ENCODE measurements at regions not wholly inside any gene's neighbourhood (a gene's known extent, or its start where the extent isn't known, plus 50 kb on each side); places are given as distances from the start of the nearest gene placed in this dataset.

DNA sequence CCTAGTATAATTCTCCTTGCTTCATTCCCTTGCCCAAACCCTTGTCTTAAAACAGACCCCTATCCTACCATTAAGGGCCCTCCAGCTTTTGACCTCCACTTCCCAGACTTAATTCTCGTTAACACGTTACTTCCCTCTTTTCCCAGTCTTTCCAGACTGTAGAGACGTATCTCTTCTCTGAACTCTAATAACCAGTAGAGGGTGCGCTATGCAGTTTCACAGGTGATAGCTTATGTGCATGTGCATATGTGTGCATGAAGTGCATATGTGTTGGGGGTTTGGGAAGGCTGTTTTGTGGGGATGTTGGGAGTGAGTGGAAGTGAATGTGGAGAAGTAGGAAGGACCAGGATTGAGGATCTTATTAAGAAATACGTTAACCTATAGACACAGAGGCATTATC lies 78.1 kb upstream of the CCDC190 start:
- ATAC-seq: no peak
- intact Hi-C loops (cut with DNase I): no loop called here

GRCh38 chr1:162937716-162938395 lies 76.9 kb upstream of the CCDC190 start:
- no peak for DNase-seq
- no peak overlapping the region for H3K4me3 ChIP-seq
- H3K4me1 ChIP-seq: peaks cover 0 to 2% (median 0%) of the 10 kb centered on the region in 12 donors
- intact Hi-C loops (cut with DNase I): no loop called here
- no peak for TF ChIP-seq POLR2A (IDR thresholded peaks at IDR 0.05)
- TF ChIP-seq, protein P1, sequence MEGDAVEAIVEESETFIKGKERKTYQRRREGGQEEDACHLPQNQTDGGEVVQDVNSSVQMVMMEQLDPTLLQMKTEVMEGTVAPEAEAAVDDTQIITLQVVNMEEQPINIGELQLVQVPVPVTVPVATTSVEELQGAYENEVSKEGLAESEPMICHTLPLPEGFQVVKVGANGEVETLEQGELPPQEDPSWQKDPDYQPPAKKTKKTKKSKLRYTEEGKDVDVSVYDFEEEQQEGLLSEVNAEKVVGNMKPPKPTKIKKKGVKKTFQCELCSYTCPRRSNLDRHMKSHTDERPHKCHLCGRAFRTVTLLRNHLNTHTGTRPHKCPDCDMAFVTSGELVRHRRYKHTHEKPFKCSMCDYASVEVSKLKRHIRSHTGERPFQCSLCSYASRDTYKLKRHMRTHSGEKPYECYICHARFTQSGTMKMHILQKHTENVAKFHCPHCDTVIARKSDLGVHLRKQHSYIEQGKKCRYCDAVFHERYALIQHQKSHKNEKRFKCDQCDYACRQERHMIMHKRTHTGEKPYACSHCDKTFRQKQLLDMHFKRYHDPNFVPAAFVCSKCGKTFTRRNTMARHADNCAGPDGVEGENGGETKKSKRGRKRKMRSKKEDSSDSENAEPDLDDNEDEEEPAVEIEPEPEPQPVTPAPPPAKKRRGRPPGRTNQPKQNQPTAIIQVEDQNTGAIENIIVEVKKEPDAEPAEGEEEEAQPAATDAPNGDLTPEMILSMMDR (IDR thresholded peaks at IDR 0.05): no peak
- no peaks in the 10 kb centered on the region for H3K9me3 ChIP-seq
- no peaks in the 10 kb centered on the region for H3K27me3 ChIP-seq
- H3K36me3 ChIP-seq: no peaks in the 10 kb centered on the region
- H3K27ac ChIP-seq: no peak overlapping the region
- 58 to 71% (median 60%) methylated on average over 5 of the region's 5 CpGs for WGBS, 4 donors
- no peak for ATAC-seq

More for the DNA sequence above, 78.1 kb upstream of the CCDC190 start:
- Histone ChIP-seq H3K4me1 (peaks cover 0 to 8% (median 0%) of the 10 kb centered on the region in 12 donors), H3K36me3 (no peaks in the 10 kb centered on the region), H3K27me3 (no peaks in the 10 kb centered on the region), H3K4me3 (no peak overlapping the region), H3K27ac (no peak overlapping the region), H3K9me3 (no peaks in the 10 kb centered on the region)
- whole genome bisulfite sequencing, 4 donors: 81 to 94% (median 86%) methylated on average over 5 of the region's 5 CpGs
- DNase-seq: no peak
- TF ChIP-seq POLR2A (IDR thresholded peaks at IDR 0.05): no peak

DNA sequence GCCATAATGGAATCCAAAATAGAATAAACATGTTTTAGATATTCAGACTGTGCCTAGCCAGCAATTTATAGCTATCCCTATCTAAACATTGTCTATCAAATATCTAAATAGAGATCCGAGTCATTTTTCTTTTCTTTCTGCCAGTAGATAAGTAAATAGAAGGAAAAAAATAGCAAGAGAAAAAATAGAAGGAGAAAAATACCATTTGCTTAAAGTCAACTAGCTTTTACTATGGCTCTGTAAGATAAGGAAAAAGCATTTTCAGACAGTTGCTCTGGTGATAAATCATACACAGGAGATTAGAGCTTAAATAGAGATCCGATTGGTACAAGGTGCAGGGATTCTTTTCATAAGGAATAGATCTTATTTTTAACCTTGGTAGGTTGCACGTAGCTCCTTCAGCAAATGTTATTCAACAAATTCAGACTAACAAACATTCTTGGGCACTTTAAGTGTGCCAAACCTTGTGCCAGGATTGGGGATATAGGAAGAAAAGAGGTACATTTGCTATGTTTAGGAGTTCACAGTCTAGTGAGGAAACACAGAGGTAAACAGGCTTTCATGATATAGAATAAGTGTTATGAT lies 70.1 kb upstream of the CCDC190 start:
- Histone ChIP-seq H3K27ac (no peak overlapping the region), H3K9me3 (no peaks in the 10 kb centered on the region), H3K4me3 (no peak overlapping the region), H3K27me3 (no peaks in the 10 kb centered on the region), H3K4me1 (peaks cover 0 to 9% (median 0%) of the 10 kb centered on the region in 12 donors), H3K36me3 (no peaks in the 10 kb centered on the region)
- ATAC-seq (no peak), DNase-seq (no peak)
- WGBS, 4 donors: 20 to 27% (median 26%) methylated on average over 3 of the region's 3 CpGs
- intact Hi-C loops (cut with DNase I): no loop called here
- TF ChIP-seq, protein P1 (IDR thresholded peaks at IDR 0.05): no peak
- TF ChIP-seq POLR2A (IDR thresholded peaks at IDR 0.05): no peak

GRCh38 chr1:162930532-162930931 lies 69.6 kb upstream of the CCDC190 start:
- ATAC-seq (no peak), DNase-seq (no peak)
- TF ChIP-seq, protein P1 (IDR thresholded peaks at IDR 0.05): no peak
- no peak for TF ChIP-seq POLR2A (IDR thresholded peaks at IDR 0.05)
- Histone ChIP-seq H3K27ac (no peak overlapping the region), H3K4me1 (peaks cover 0 to 9% (median 0%) of the 10 kb centered on the region in 12 donors), H3K9me3 (no peaks in the 10 kb centered on the region), H3K27me3 (no peaks in the 10 kb centered on the region), H3K36me3 (no peaks in the 10 kb centered on the region), H3K4me3 (no peak overlapping the region)
- intact Hi-C loops (cut with DNase I): no loop called here
